Activated CD4-positive, alpha-beta T cell treated with anti-CD3 and anti-CD28 coated beads for 1 hour (primary cell): ENCODE measurements at regions not wholly inside any gene's neighbourhood (a gene's known extent, or its start where the extent isn't known, plus 50 kb on each side); places are given as distances from the start of the nearest gene placed in this dataset.
"Not testable (repeated sequence)": the region's sequence is repeated elsewhere in the genome, so short reads cannot be mapped to it uniquely, and the experiment has no call there.

ENCODE experiments used
- DNase-seq: peaks from one replicate; pipeline ENCODE4 v3.0.0-alpha.2; 2020

DNA sequence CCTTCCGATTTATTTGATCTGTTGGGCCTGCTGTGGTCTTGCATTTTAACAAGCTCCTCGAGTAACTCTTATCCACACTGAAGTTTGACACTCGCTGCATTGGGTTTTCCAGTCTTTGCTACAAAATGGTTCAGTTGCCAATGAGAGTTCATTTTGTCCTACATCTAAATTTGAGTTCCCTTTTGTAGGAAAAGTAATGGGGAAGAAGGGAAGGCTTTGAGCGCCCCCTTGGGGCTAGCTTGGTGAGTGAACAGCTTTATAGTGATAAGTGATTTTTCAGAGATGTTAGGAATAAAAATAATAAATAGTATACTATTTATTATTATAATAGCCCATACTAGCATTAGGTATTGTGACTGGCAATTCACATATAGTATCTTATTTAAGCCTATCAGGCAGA lies 89.9 kb upstream of the GNAQ start:
- peak; percentile 32 for DNase-seq

DNA sequence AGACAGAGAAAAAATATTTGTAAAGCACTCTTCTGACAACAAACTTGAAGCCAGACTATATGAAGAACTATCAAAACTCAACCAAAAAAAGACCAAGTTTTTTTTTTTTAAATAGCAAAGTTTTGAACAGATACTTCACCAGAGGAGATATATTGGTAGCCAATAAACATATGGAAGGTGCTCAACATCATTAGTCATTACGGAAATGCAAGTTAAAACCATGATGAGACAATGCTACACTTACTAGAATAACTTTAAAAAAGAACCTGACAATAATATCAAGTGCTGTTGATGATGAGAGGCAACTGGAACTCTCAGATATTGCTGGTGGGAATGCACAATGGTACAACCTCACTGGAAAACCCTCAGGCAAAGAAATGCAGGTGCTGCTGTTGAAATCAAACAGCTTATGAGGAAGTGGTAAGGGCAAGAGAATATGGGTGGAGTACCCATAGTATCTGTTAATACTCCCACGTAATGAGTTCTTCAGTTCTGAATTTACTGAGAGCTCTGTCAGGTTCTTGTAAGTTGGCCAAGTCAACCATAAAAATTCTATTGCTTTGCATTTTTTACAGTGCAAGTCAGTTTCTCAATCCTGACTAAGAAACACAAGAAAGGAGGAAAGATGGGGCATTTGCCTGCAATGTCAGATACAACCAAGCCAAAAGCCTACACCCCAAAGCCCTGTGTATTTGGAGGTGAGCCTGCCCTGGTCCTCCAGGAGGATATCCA lies 87.3 kb upstream of the GNAQ start:
- DNase-seq: no peak

GRCh38 chr9:78115073-78115472 lies 83.5 kb upstream of the GNAQ start:
- DNase-seq: no peak

GRCh38 chr9:78114581-78114980 lies 83.0 kb upstream of the GNAQ start:
- no peak for DNase-seq

DNA sequence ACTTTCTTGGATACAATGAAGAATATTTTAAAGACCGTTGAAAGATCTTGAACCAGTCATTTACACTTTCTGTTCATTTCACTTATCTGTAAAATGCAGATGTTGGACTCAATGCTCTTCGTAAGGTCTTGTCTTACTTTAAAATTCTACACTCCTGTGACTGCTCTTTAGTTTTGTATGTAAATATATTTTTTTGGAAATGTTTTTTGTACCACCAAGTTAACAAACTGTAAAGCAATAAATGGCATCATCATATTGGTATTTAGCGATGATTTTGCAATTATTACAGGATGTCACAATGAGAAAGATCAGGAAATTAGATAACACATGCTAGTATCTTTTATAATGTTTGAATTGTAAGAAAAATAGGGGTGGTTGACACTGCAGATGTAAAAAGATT lies 80.8 kb upstream of the GNAQ start:
- DNase-seq: no peak

GRCh38 chr9:78112004-78112403 lies 80.4 kb upstream of the GNAQ start:
- no peak for DNase-seq

DNA sequence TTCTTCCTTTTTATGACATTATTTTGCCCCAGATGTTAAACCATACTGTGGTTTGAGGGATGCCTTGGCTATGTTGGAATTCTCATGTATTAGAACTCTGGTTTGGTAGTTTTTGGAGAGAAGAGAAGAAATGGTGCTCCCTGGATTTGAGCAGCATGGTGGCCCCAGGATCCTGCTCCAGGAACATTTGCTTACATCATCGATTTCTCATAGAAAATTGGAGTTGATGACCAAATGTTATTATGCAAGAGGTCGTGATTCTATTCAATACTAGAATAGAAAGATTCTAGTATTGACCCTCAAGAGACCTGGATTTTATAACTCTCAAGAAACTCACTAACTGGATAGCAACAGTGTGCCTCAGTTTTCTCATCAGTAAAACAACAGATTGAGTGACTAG lies 77.5 kb upstream of the GNAQ start:
- DNase-seq: no peak

DNA sequence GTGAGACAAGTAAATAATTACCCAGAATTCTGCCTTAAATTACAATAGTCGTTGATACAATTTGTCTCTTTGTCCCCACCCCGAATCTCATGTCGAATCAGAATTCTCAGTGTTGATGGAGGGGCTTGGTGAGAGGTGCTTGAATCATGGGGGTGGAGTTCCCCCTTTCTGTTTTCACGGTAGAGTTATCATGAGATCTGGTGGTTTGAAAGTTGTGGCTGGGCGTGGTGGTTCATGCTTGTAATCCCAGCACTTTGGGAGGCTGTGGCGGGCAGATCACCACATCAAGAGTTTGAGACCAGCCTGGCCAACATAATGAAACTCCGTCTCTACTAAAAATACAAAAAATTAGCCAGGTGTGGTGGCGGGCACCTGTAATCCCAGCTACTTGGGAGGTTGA lies 75.0 kb upstream of the GNAQ start:
- not testable (repeated sequence) for DNase-seq

- DNase-seq: no peak
Measured at GRCh38 chr9:78103971-78104433, 72.4 kb upstream of the GNAQ start.

DNA sequence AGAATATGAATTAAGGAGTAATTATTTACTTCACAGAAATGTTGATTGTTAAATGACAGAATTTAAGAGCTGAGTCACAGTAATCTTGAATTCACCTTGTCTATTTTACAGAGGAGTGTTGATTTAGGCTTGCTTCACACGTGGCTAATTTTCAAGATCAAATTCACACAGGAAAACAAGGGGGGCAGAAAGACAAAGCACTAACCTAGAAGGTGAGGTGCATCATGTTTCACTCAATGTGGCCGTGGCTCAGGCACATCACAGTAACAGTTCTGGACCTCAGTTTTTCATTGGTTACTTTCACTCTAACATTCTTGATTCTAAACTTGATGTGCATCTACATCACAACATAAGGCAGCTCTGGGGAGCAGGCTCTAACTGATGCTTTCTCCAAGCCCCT lies 69.6 kb upstream of the GNAQ start:
- DNase-seq: no peak

- DNase-seq: no peak
Measured at GRCh38 chr9:78097541-78097940, 65.9 kb upstream of the GNAQ start.

DNA sequence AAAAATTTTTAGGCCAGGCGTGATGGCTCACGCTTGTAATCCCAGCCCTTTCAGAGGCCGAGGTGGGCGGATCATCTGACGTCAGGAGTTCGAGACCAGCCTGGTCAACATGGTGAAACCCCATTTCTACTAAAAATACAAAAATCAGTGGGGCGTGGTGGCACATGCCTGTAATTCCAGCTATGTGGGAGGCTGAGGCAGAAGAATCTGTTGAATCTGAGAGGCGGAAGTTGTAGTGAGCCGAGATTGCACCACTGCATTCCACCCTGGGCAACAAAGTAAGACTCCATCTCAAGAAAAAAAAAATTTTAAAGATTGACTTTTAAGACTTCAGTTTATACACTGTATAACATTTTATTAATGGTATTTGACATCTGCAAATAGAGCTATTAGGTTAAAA lies 60.1 kb upstream of the GNAQ start:
- DNase-seq: no peak

GRCh38 chr9:78089111-78089510 lies 57.5 kb upstream of the GNAQ start:
- no peak for DNase-seq

DNA sequence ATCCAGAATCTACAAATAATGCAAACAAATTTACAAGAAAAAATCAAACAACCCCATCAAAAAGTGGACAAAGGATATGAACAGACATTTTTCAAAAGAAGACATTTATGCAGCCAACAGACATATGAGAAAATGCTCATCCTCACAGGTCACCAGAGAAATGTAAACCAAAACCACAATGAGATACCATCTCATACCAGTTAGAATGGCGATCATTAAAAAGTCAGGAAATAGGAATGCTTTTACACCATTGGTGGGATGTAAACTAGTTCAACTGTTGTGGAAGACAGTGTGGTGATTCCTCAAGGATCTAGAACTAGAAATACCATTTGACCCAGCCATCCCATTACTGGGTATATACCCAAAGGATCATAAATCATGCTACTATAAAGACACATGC lies 56.6 kb upstream of the GNAQ start:
- DNase-seq: not testable (repeated sequence)
